ENCODE measurements at regions not wholly inside any gene's neighbourhood (a gene's known extent, or its start where the extent isn't known, plus 50 kb on each side); places are given as distances from the start of the nearest gene placed in this dataset.

- TF ChIP-seq CTCF (IDR thresholded peaks at IDR 0.05 in 8 of 11, conservative IDR thresholded peaks at IDR 0.05 in 3 of 11), result no peak
- TF ChIP-seq POLR2A (IDR thresholded peaks at IDR 0.05), result no peak
These were observed 246.8 kb upstream of the DAAM1 start for GRCh38 chr14:58941629-58942028.
